ENCODE measurements at regions not wholly inside any gene's neighbourhood (a gene's known extent, or its start where the extent isn't known, plus 50 kb on each side); places are given as distances from the start of the nearest gene placed in this dataset.

GRCh38 chr1:83490988-83491387 is 507.9 kb downstream of the TTLL7 start:
- TF ChIP-seq, protein P1, sequence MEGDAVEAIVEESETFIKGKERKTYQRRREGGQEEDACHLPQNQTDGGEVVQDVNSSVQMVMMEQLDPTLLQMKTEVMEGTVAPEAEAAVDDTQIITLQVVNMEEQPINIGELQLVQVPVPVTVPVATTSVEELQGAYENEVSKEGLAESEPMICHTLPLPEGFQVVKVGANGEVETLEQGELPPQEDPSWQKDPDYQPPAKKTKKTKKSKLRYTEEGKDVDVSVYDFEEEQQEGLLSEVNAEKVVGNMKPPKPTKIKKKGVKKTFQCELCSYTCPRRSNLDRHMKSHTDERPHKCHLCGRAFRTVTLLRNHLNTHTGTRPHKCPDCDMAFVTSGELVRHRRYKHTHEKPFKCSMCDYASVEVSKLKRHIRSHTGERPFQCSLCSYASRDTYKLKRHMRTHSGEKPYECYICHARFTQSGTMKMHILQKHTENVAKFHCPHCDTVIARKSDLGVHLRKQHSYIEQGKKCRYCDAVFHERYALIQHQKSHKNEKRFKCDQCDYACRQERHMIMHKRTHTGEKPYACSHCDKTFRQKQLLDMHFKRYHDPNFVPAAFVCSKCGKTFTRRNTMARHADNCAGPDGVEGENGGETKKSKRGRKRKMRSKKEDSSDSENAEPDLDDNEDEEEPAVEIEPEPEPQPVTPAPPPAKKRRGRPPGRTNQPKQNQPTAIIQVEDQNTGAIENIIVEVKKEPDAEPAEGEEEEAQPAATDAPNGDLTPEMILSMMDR (IDR thresholded peaks at IDR 0.05), result no peak
- TF ChIP-seq POLR2A (IDR thresholded peaks at IDR 0.05), result no peak

All from adrenal gland (tissue), 5 donors.